22Rv1 (cell line): ENCODE measurements at regions not wholly inside any gene's neighbourhood (a gene's known extent, or its start where the extent isn't known, plus 50 kb on each side); places are given as distances from the start of the nearest gene placed in this dataset.

Experiments
- H3K27ac ChIP-seq: fragments of 450-650 bp; 2 replicates; pipeline ENCODE4 v1.5.1; 2017
- CTCF ChIP-seq: fragments of 450-650 bp; IDR thresholded peaks from 2 replicates; pipeline ENCODE4 v1.5.1; 2017; ENCODE audit warnings: mild to moderate bottlenecking
- ZFX ChIP-seq: fragments of 450-650 bp; IDR thresholded peaks from 2 replicates; pipeline ENCODE4 v1.6.1; 2017; ENCODE audit warnings: antibody characterized with exemption, borderline replicate concordance

DNA sequence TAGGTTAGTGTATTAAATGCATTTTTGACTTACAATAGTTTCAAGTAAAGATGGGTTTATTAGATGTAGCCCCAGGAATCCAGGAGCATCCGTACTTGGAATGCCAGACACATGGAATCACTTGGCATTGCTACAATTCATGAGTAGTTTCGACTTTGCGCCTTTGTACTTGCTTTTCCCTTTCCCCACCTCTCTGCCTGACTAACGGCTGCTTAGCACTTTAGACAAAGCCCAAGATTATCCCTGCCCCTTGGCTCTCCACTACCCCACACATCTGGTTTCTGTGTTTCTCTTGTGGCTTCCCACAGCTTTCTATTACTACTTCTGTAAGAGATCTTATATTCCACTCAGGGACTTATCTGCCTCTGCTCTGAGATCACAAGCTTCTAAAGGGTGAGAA lies 397.7 kb upstream of the POU3F1 start:
- no peak overlapping the region for H3K27ac ChIP-seq
- TF ChIP-seq ZFX: no peak

DNA sequence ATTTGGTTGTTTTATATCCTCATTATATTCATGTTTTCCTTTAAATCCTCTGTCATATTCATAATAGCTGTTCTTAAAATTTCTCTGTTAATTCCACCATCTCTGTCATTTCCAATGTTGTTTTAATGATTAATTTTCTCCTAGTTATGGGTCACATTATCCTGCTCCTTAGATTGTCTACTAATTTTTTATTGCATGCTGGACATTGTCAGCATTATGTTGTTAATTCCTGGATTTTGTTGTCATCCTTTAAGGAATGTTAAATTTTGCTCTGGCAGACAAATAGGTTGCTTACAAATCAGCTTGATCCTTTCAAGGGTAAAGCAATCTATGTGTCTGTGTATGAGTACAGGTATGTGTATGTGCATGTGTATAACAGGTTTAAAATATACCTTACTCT lies 393.8 kb upstream of the POU3F1 start:
- TF ChIP-seq CTCF (no peak), ZFX (no peak)
- H3K27ac ChIP-seq: no peak overlapping the region

DNA sequence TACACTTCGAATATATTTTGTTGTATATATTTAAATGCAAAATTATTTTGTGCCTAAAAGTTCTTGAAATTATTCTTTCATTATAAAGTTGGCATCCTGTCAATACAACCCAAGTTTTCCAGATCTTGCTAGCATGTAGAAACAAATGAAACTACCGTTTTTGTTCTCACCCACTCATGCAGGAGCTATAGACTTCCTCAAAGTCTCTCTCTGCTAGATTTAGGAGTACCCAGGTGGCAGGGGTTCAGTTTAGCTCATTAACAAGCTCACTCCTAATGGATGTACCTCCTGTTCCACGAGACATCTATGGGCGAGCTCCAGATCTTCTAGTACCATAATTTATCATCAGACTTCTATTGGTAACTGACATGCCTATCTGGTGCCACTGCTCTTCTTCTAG lies 390.2 kb upstream of the POU3F1 start:
- H3K27ac ChIP-seq: no peak overlapping the region
- TF ChIP-seq CTCF (no peak), ZFX (no peak)

- H3K27ac ChIP-seq: no peak overlapping the region
- no peak for TF ChIP-seq CTCF
- TF ChIP-seq ZFX: no peak
Measured at GRCh38 chr1:38436006-38436405, 389.4 kb upstream of the POU3F1 start.

DNA sequence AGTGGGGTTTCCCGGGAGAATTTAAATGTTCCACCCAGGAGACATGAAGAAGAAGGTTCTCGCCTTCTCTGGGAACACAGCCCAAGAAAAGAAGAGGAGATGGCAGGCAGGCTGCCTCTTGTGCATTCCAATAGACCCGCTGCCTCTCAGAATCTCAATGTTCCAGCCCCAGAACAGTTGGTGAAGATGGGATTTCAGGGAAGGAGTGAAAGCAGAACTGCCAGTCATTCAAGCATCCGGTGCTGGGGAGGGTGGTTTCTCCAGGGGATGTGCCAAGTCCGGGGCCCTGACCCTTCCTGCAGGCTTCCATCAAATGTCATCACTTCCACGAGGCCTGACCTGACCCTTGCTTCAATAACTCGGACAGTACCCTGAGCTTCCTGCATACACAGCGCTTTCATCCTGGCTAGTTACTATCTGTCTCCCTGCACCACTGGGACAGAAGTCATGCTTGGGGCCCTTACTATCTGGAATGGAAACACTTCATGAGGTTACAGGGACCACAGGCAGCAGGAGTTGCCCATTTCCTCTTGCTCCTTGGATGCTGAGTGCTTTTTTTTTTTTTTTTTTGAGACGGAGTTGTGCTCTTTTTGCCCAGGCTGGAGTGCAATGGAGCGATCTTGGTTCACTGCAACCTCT lies 386.6 kb upstream of the POU3F1 start:
- TF ChIP-seq ZFX (no peak), CTCF (no peak)
- no peak overlapping the region for H3K27ac ChIP-seq

- TF ChIP-seq ZFX (no peak), CTCF (no peak)
- no peak overlapping the region for H3K27ac ChIP-seq
Measured at GRCh38 chr1:38431535-38432376, 385.2 kb upstream of the POU3F1 start.

- H3K27ac ChIP-seq: no peak overlapping the region
- TF ChIP-seq CTCF (no peak), ZFX (no peak)
Measured at GRCh38 chr1:38430949-38431348, 384.4 kb upstream of the POU3F1 start.
